ENCODE measurements at regions not wholly inside any gene's neighbourhood (a gene's known extent, or its start where the extent isn't known, plus 50 kb on each side); places are given as distances from the start of the nearest gene placed in this dataset.

GRCh38 chr17:14997290-14997689 is 267.8 kb downstream of the PMP22 start:
- no peaks in the 10 kb centered on the region for H3K27me3 ChIP-seq (replicated peaks; ENCODE audit: control insufficient read depth, insufficient read depth, low read length)
- DNase-seq (ENCODE audit: extremely low read depth, insufficient read length): no peak
- TF ChIP-seq CTCF (IDR thresholded peaks at IDR 0.05; ENCODE audit: insufficient read depth, low read length, poor library complexity, severe bottlenecking): no peak
- H3K4me3 ChIP-seq (replicated peaks; ENCODE audit: low read depth, low read length): no peak overlapping the region
- no peaks in the 10 kb centered on the region for H3K36me3 ChIP-seq (ENCODE audit: control insufficient read depth, insufficient read depth, low read length)

- Histone ChIP-seq H3K27me3 (replicated peaks; ENCODE audit: control insufficient read depth, insufficient read depth, low read length) (no peaks in the 10 kb centered on the region), H3K36me3 (ENCODE audit: control insufficient read depth, insufficient read depth, low read length) (no peaks in the 10 kb centered on the region), H3K4me3 (replicated peaks; ENCODE audit: low read depth, low read length) (no peak overlapping the region)
- TF ChIP-seq CTCF (IDR thresholded peaks at IDR 0.05; ENCODE audit: insufficient read depth, low read length, poor library complexity, severe bottlenecking): no peak
- DNase-seq (ENCODE audit: extremely low read depth, insufficient read length): no peak
Observed at GRCh38 chr17:14986127-14986526, 279.0 kb downstream of the PMP22 start.

GRCh38 chr17:14972844-14973243 is 292.3 kb downstream of the PMP22 start:
- H3K36me3 ChIP-seq (ENCODE audit: control insufficient read depth, insufficient read depth, low read length): no peaks in the 10 kb centered on the region
- no peak for DNase-seq (ENCODE audit: extremely low read depth, insufficient read length)
- TF ChIP-seq CTCF (IDR thresholded peaks at IDR 0.05; ENCODE audit: insufficient read depth, low read length, poor library complexity, severe bottlenecking): no peak
- H3K4me3 ChIP-seq (replicated peaks; ENCODE audit: low read depth, low read length): no peak overlapping the region
- H3K27me3 ChIP-seq (replicated peaks; ENCODE audit: control insufficient read depth, insufficient read depth, low read length): no peaks in the 10 kb centered on the region

GRCh38 chr17:14971054-14971453 is 294.1 kb downstream of the PMP22 start:
- Histone ChIP-seq H3K36me3 (ENCODE audit: control insufficient read depth, insufficient read depth, low read length) (no peaks in the 10 kb centered on the region), H3K4me3 (replicated peaks; ENCODE audit: low read depth, low read length) (no peak overlapping the region), H3K27me3 (replicated peaks; ENCODE audit: control insufficient read depth, insufficient read depth, low read length) (no peaks in the 10 kb centered on the region)
- no peak for DNase-seq (ENCODE audit: extremely low read depth, insufficient read length)
- TF ChIP-seq CTCF (IDR thresholded peaks at IDR 0.05; ENCODE audit: insufficient read depth, low read length, poor library complexity, severe bottlenecking): no peak

- Histone ChIP-seq H3K36me3 (ENCODE audit: control insufficient read depth, insufficient read depth, low read length) (no peaks in the 10 kb centered on the region), H3K27me3 (replicated peaks; ENCODE audit: control insufficient read depth, insufficient read depth, low read length) (no peaks in the 10 kb centered on the region), H3K4me3 (replicated peaks; ENCODE audit: low read depth, low read length) (no peak overlapping the region)
- no peak for DNase-seq (ENCODE audit: extremely low read depth, insufficient read length)
- no peak for TF ChIP-seq CTCF (IDR thresholded peaks at IDR 0.05; ENCODE audit: insufficient read depth, low read length, poor library complexity, severe bottlenecking)
Observed at GRCh38 chr17:14959106-14959648, 305.9 kb downstream of the PMP22 start.

- no peaks in the 10 kb centered on the region for H3K27me3 ChIP-seq (replicated peaks; ENCODE audit: control insufficient read depth, insufficient read depth, low read length)
- DNase-seq (ENCODE audit: extremely low read depth, insufficient read length): no peak
- no peak overlapping the region for H3K4me3 ChIP-seq (replicated peaks; ENCODE audit: low read depth, low read length)
- TF ChIP-seq CTCF (IDR thresholded peaks at IDR 0.05; ENCODE audit: insufficient read depth, low read length, poor library complexity, severe bottlenecking): no peak
- no peaks in the 10 kb centered on the region for H3K36me3 ChIP-seq (ENCODE audit: control insufficient read depth, insufficient read depth, low read length)
Observed at GRCh38 chr17:14953405-14953804, 311.7 kb downstream of the PMP22 start.
